ENCODE measurements at regions not wholly inside any gene's neighbourhood (a gene's known extent, or its start where the extent isn't known, plus 50 kb on each side); places are given as distances from the start of the nearest gene placed in this dataset.

GRCh38 chr2:71791501-71792135 lies 338.3 kb downstream of the DYSF start:
- DNase-seq (ENCODE audit: low spot score), result no peak

GRCh38 chr2:71791061-71791450 lies 337.7 kb downstream of the DYSF start:
- DNase-seq (ENCODE audit: low spot score), result no peak

GRCh38 chr2:71790226-71791060 lies 337.1 kb downstream of the DYSF start:
- no peak for DNase-seq (ENCODE audit: low spot score)

GRCh38 chr2:71789556-71790204 lies 336.3 kb downstream of the DYSF start:
- no peak for DNase-seq (ENCODE audit: low spot score)

DNA sequence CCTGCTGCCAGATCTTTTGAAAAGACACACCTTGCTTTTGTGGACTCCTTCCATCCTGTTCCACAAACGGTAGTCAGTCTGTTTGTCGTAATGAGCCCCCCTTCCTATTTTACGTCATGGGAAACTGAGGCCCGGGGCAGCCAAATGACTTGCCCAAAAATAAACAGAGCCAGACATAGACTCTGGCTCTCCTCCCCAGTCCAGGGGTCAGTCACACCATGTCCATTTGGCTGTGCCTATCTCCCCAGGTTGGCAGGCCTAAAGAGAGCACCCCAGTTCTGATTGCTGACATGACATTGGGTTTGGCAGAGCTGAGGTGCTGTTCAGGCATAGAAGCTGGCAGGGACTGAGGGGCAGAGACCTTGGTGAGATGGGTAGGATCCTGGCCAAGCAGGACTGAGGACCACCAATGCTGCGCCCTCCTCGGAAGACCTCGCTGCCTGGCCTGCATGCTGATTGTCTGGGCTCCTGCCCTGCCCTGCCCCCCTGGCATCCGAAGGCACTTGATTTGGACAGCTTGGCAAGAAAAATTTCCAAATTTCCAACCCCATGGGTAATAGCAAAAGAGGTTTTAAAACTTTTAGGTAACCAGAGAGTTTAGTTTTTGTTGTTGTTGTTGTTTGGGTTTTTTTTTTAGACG lies 335.4 kb downstream of the DYSF start:
- no peak for DNase-seq (ENCODE audit: low spot score)

- no peak for DNase-seq (ENCODE audit: low spot score)
Measured at GRCh38 chr2:71788186-71788525, 334.8 kb downstream of the DYSF start.

DNA sequence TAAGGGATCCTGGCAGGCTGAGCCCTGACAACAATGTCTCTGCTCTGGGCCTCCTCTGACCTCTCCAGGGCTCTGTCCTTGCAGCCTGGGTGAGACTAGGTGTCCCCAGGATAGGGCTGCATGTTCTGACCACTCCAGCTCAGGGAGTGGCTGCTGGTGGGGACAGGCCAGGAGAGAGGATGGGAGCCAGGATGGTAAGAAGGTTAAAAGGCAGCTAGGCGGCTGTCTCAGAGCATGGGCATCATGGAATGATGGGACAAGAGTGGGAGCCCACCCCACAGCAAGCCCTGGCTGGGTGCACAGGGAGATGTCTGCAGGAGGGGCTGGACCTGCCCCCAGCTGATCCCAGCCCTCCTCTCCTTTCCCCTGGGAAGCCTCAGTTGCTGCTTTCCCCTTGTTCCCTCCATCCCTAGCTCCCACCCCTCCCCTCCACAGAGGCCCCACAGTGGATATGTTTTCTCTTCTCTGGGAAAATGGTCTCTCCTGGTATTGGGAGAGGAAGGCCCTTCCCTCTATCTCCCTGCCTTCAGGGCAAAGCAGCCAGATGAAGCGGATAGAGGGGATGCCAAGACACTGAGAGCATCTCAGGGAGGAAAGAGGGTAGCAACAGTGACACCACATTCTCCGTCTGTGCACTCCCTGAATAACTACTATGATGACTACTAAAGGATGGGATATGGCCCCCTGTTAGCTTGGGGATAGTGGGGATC lies 334.3 kb downstream of the DYSF start:
- no peak for DNase-seq (ENCODE audit: low spot score)

DNA sequence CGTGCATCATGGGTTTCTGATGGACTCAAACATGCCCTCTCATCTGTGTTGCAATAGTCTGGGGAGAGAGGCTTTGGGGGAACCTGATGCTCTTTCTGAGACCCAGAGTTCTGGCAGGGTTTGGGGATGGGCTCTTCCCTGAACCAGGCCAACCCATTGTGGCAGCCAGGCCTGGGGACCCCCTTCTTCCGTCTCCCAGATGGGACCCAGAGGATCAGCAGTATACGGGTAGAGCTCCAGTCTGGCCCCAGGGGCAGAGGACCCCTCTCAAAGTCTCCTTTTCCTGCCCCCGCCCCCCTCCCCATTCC lies 333.7 kb downstream of the DYSF start:
- no peak for DNase-seq (ENCODE audit: low spot score)

GRCh38 chr2:71786291-71787107 lies 333.1 kb downstream of the DYSF start:
- DNase-seq (ENCODE audit: low spot score), result no peak

- no peak for DNase-seq (ENCODE audit: low spot score)
Measured at GRCh38 chr2:71785516-71785981, 332.2 kb downstream of the DYSF start.

DNA sequence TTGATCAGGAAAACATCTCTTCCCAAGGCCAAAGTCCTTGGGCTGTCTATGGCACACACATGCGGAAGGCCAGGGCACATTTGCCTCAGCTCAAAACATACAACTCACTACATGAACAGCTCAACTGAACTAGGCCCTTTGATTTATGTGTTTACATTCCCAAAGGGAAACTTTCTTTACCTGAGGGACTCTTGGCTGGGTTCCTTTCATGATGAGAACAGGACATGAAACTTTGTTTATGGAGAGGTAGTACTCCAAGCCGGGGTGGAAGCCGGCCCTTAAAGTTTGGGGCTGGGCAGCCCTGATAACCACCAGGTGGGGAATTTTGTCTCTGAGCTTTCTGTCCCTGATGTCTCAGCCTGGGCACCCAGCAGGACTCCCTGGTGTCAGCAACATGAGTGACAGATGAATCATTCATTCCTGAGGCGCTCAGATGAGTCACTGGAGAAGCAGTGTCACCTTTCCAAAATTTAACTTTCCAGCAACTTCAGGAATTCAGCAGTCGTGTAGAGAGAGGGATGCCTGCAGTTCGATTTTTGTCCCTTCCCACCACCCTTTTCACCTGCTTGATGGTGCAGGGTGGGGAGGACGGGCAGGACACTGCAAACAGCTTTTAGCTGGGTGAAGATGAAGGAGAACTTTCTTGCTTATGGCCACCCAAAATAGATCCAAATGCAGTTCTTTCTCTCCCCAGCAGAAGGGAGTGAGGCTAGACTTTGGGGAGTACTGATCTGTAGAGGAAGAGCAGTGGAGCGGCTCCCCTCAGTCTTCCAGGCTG lies 331.6 kb downstream of the DYSF start:
- DNase-seq (ENCODE audit: low spot score), result no peak

DNA sequence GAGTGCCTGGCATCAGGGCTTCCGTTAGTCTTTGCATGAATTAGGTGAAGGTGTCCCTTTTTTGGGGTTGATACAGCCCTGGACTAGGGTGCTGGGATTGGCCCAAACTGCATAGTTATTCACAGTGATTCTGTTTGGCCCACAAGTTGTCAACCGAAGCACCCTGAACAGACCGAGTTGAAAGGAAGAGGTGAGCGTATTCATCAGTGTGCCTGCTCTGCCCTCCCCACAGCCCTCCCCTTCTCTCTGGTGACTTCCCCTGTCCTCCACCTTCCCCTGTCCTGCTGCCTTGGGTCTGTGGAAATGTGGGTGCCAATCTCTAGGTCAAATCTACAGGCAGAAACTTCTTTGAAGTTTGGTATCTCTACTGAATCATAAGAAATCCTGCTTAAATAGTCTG lies 330.5 kb downstream of the DYSF start:
- no peak for DNase-seq (ENCODE audit: low spot score)

GRCh38 chr2:71783215-71783614 lies 329.9 kb downstream of the DYSF start:
- no peak for DNase-seq (ENCODE audit: low spot score)

DNA sequence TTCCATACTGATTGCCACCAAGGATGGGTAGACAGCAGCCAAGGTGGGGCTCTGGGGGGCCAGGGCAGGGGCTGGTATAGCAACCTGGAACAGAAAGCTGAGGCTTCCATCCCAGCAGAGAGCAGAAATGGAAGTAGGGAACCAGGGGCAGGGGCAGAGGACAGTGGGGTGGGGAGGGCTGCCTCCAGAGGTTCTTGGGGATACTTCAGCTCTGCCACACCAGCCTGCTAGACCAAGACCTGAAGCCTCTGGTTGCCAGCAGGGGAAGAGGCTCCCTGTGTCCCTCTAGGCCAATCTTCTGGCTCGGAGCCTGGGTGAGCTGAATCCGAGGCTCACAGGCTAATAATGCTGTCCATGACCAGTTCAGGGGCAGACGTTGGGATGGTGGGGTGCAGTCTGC lies 329.0 kb downstream of the DYSF start:
- DNase-seq (ENCODE audit: low spot score), result no peak

- DNase-seq (ENCODE audit: low spot score), result no peak
Measured at GRCh38 chr2:71781695-71782228, 328.4 kb downstream of the DYSF start.

- DNase-seq (ENCODE audit: low spot score), result no peak
Measured at GRCh38 chr2:71780162-71780561, 326.8 kb downstream of the DYSF start.

DNA sequence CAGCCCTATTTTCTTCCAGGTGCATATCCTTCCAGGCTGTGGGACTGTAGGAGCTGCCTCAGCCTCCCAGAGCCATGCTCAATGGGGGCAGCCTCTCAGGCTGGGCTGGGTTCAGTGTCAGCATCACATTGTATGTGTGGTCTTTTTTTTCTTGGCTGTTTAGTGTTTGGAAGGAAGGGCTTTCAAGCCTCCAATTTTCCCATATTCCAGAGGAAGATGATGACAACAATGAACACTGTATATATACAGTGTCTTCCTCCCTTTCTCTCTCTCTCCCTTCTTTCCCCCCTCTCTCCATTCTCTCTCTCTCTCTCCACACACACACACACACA lies 326.4 kb downstream of the DYSF start:
- no peak for DNase-seq (ENCODE audit: low spot score)

- DNase-seq (ENCODE audit: low spot score), result no peak
Measured at GRCh38 chr2:71778936-71779773, 325.8 kb downstream of the DYSF start.

DNA sequence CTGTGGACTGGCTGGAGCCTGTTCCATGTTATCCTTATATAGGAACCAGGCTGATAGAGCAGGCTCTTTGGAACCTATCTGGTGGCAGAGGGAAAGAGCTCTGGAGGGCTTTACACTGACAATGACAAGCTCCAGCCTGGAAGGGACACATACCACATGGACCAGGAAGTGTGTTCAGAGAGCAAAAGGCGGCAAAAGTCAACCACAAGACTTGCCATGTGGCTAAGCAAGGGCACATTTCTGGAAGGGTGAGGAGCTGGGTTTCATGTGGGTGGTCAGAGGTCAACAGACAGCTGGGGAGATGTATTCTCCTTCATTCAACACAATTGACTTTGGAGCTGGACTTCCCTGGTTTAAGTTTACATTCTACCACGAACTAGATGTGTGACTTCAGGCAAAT lies 325.2 kb downstream of the DYSF start:
- DNase-seq (ENCODE audit: low spot score), result no peak

- DNase-seq (ENCODE audit: low spot score), result no peak
Measured at GRCh38 chr2:71777946-71778345, 324.6 kb downstream of the DYSF start.
